Fibroblast of pulmonary artery (primary cell): ENCODE measurements at regions not wholly inside any gene's neighbourhood (a gene's known extent, or its start where the extent isn't known, plus 50 kb on each side); places are given as distances from the start of the nearest gene placed in this dataset.

ENCODE experiments used
- DNase-seq: peaks from one replicate; pipeline ENCODE4 v3.0.0-alpha.2; 2010; ENCODE audit warnings: low read depth
- H3K4me3 ChIP-seq: replicated peaks from 2 replicates; pipeline ENCODE4 v1.5.1; 2011; ENCODE audit warnings: low read depth, mild to moderate bottlenecking, control low read depth, low read length, moderate library complexity
- CTCF ChIP-seq: IDR thresholded peaks from 2 replicates; pipeline ENCODE4 v1.5.1; 2011; ENCODE audit warnings: mild to moderate bottlenecking, control low read depth, low read length, inconsistent platforms; ENCODE audit errors: missing control alignments

- H3K4me3 ChIP-seq = no peak overlapping the region
- DNase-seq = peak; percentile 48
- TF ChIP-seq CTCF = no peak
These were observed 465.3 kb upstream of the CBLB start for GRCh38 chr3:106333911-106334618.

GRCh38 chr3:106336619-106337018, 467.8 kb upstream of the CBLB start:
- H3K4me3 ChIP-seq = no peak overlapping the region
- no peak for DNase-seq
- TF ChIP-seq CTCF = no peak

GRCh38 chr3:106337116-106337515, 468.3 kb upstream of the CBLB start:
- H3K4me3 ChIP-seq = no peak overlapping the region
- TF ChIP-seq CTCF = no peak
- DNase-seq = no peak

GRCh38 chr3:106338582-106339214, 469.9 kb upstream of the CBLB start:
- no peak for DNase-seq
- TF ChIP-seq CTCF = no peak
- no peak overlapping the region for H3K4me3 ChIP-seq

DNA sequence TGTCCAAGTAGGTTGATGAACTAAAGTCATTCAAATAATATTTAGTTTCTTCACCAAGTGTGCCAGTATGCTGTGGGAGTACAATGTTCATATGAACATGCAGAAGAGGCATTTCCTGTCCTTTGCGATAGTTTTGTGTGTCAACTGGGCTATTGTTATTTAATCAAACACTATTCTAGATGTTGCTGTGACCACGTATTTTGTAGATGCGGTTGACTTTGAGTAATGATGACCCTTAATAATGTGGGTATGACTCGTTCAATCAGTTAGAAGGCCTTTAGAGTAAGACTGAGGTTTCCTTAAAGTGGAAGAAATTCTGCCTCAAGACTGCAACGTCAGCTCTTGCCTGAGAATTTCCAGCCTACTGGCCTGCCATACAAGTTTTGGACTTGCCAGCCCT, 470.7 kb upstream of the CBLB start:
- DNase-seq = peak; percentile 47
- H3K4me3 ChIP-seq = no peak overlapping the region
- no peak for TF ChIP-seq CTCF

DNA sequence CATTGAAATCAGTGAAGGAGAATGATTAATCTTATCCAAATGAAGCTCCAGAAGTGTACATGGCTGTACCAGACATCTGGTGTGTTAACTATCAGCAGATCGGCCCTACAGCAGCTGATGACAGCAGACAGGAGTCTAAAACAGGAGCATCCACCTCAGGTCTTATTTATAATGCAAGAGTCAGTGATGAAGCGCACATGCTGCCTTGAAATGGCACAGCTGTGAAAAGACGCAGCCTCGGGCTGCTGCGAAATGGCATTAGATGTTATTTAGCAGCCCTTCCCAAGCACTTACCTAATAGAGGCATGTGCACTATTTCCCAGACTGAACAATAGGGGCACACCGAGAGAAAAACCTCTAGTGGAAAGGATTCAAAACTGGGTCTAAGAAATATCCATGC, 472.3 kb upstream of the CBLB start:
- no peak overlapping the region for H3K4me3 ChIP-seq
- peak; percentile 56 for DNase-seq

More for the DNA sequence above, 472.3 kb upstream of the CBLB start:
- peak; percentile 10 for TF ChIP-seq CTCF
